ENCODE measurements at regions not wholly inside any gene's neighbourhood (a gene's known extent, or its start where the extent isn't known, plus 50 kb on each side); places are given as distances from the start of the nearest gene placed in this dataset.

GRCh38 chr1:238119861-238120260 is 229.1 kb upstream of the ZP4 start:
- DNase-seq (ENCODE audit: low spot score): no peak
- Mint-ChIP-seq H3K4me1 (ENCODE audit: low read depth) (no peaks in the 10 kb centered on the region), H3K27ac (ENCODE audit: unreplicated experiment) (no peak overlapping the region), H3K36me3 (ENCODE audit: low read depth) (no peaks in the 10 kb centered on the region), H3K9me3 (ENCODE audit: low read depth) (no peaks in the 10 kb centered on the region), H3K4me3 (ENCODE audit: unreplicated experiment) (no peak overlapping the region), H3K27me3 (ENCODE audit: low read depth) (peaks cover 4% of the 10 kb centered on the region)
- no peak for TF ChIP-seq CTCF (IDR thresholded peaks at IDR 0.05)

DNA sequence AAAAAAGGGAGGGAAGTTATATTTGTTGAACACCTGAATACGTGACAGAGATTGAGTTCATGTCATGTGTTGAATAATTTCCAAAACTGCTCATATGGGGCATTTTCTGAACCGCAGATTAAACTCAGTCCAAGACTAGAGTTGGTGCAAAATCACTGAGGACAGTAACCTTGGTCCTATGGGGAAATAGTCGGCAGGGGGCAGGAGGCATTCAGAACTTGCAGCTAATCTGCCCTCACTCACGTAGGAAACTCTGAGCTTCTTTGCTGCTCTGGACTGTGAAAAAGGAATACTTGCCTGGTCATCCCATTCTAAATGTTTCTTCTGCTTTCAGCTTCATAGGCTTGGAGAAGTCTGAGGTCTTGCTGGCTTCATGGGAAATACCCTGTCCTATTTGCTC is 228.3 kb upstream of the ZP4 start:
- Mint-ChIP-seq H3K27me3 (ENCODE audit: low read depth) (peaks cover 4% of the 10 kb centered on the region), H3K9me3 (ENCODE audit: low read depth) (no peaks in the 10 kb centered on the region), H3K4me3 (ENCODE audit: unreplicated experiment) (no peak overlapping the region), H3K27ac (ENCODE audit: unreplicated experiment) (no peak overlapping the region), H3K4me1 (ENCODE audit: low read depth) (no peaks in the 10 kb centered on the region), H3K36me3 (ENCODE audit: low read depth) (no peaks in the 10 kb centered on the region)
- no peak for TF ChIP-seq CTCF (IDR thresholded peaks at IDR 0.05)
- no peak for DNase-seq (ENCODE audit: low spot score)

GRCh38 chr1:238115852-238116251 is 225.1 kb upstream of the ZP4 start:
- Mint-ChIP-seq H3K27me3 (ENCODE audit: low read depth) (peaks cover 8% of the 10 kb centered on the region), H3K9me3 (ENCODE audit: low read depth) (no peaks in the 10 kb centered on the region), H3K36me3 (ENCODE audit: low read depth) (no peaks in the 10 kb centered on the region), H3K27ac (ENCODE audit: unreplicated experiment) (no peak overlapping the region), H3K4me1 (ENCODE audit: low read depth) (no peaks in the 10 kb centered on the region), H3K4me3 (ENCODE audit: unreplicated experiment) (no peak overlapping the region)
- DNase-seq (ENCODE audit: low spot score): no peak
- no peak for TF ChIP-seq CTCF (IDR thresholded peaks at IDR 0.05)

DNA sequence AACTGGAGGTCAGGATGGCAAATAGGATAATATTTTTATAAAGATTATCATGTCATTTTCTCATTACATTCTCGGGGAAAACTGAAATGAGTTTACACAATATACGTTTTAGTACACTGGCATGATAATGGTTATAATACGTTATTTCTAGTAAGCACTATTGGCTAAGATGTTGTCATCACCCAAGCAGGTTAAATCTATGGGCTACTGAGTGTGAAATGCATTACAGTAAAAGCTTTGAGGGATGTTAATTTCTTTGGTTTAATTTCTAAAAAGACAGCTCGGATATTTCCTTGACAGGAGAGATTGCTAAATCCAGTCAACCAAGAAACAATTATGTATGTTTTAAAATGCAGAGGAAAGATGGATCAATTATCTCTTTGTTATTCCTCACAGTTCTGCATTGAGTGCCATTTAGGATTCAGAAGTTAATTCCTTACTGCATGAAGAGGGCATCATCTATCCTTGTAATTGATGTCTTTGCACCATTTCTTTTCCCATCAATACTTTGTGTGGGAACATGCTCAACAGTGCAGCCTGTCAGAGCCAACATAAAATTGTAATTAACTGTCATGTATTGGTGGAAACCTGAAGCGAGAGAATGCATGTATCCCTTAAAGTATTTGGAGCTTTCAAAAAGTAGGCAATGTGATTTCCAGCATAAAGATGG is 222.4 kb upstream of the ZP4 start:
- H3K4me3 Mint-ChIP-seq (ENCODE audit: unreplicated experiment): no peak overlapping the region
- H3K9me3 Mint-ChIP-seq (ENCODE audit: low read depth): no peaks in the 10 kb centered on the region
- TF ChIP-seq CTCF (IDR thresholded peaks at IDR 0.05): no peak
- no peak for DNase-seq (ENCODE audit: low spot score)
- no peaks in the 10 kb centered on the region for H3K4me1 Mint-ChIP-seq (ENCODE audit: low read depth)
- no peak overlapping the region for H3K27ac Mint-ChIP-seq (ENCODE audit: unreplicated experiment)
- H3K36me3 Mint-ChIP-seq (ENCODE audit: low read depth): no peaks in the 10 kb centered on the region
- H3K27me3 Mint-ChIP-seq (ENCODE audit: low read depth): peaks cover 11% of the 10 kb centered on the region

- Mint-ChIP-seq H3K36me3 (ENCODE audit: low read depth) (no peaks in the 10 kb centered on the region), H3K9me3 (ENCODE audit: low read depth) (no peaks in the 10 kb centered on the region), H3K4me1 (ENCODE audit: low read depth) (no peaks in the 10 kb centered on the region), H3K27ac (ENCODE audit: unreplicated experiment) (no peak overlapping the region), H3K27me3 (ENCODE audit: low read depth) (peaks cover 11% of the 10 kb centered on the region), H3K4me3 (ENCODE audit: unreplicated experiment) (no peak overlapping the region)
- DNase-seq (ENCODE audit: low spot score): no peak
- no peak for TF ChIP-seq CTCF (IDR thresholded peaks at IDR 0.05)
Observed at GRCh38 chr1:238111516-238111915, 220.8 kb upstream of the ZP4 start.

Data from chondrocyte (in vitro differentiated cells).